ENCODE measurements at regions not wholly inside any gene's neighbourhood (a gene's known extent, or its start where the extent isn't known, plus 50 kb on each side); places are given as distances from the start of the nearest gene placed in this dataset.

GRCh38 chr10:2236876-2237275 is 499.6 kb upstream of the ADARB2 start:
- TF ChIP-seq CTCF (IDR thresholded peaks at IDR 0.05) (no peak), POLR2A (IDR thresholded peaks at IDR 0.05) (no peak)
- Histone ChIP-seq H3K4me1 (no peaks in the 10 kb centered on the region), H3K27ac (no peak overlapping the region), H3K27me3 (no peaks in the 10 kb centered on the region), H3K9me3 (no peaks in the 10 kb centered on the region), H3K36me3 (no peaks in the 10 kb centered on the region), H3K4me3 (no peak overlapping the region)
- DNase-seq = no peak

GRCh38 chr10:2232479-2232878 is 495.2 kb upstream of the ADARB2 start:
- H3K4me3 ChIP-seq = no peak overlapping the region
- no peak for DNase-seq
- TF ChIP-seq POLR2A (IDR thresholded peaks at IDR 0.05) (no peak), CTCF (IDR thresholded peaks at IDR 0.05) (no peak)
- no peaks in the 10 kb centered on the region for H3K9me3 ChIP-seq
- H3K36me3 ChIP-seq = no peaks in the 10 kb centered on the region
- no peak overlapping the region for H3K27ac ChIP-seq
- no peaks in the 10 kb centered on the region for H3K27me3 ChIP-seq
- H3K4me1 ChIP-seq = no peaks in the 10 kb centered on the region

- no peaks in the 10 kb centered on the region for H3K4me1 ChIP-seq
- no peaks in the 10 kb centered on the region for H3K36me3 ChIP-seq
- H3K27ac ChIP-seq = no peak overlapping the region
- H3K27me3 ChIP-seq = no peaks in the 10 kb centered on the region
- no peak for DNase-seq
- TF ChIP-seq POLR2A (IDR thresholded peaks at IDR 0.05) (no peak), CTCF (IDR thresholded peaks at IDR 0.05) (no peak)
- no peaks in the 10 kb centered on the region for H3K9me3 ChIP-seq
- no peak overlapping the region for H3K4me3 ChIP-seq
Measured at GRCh38 chr10:2230478-2230877, 493.2 kb upstream of the ADARB2 start.

GRCh38 chr10:2228320-2228901 is 491.1 kb upstream of the ADARB2 start:
- no peak overlapping the region for H3K4me3 ChIP-seq
- H3K9me3 ChIP-seq = no peaks in the 10 kb centered on the region
- H3K36me3 ChIP-seq = no peaks in the 10 kb centered on the region
- H3K27me3 ChIP-seq = no peaks in the 10 kb centered on the region
- DNase-seq = no peak
- no peaks in the 10 kb centered on the region for H3K4me1 ChIP-seq
- no peak overlapping the region for H3K27ac ChIP-seq
- no peak for TF ChIP-seq CTCF (IDR thresholded peaks at IDR 0.05)
- no peak for TF ChIP-seq POLR2A (IDR thresholded peaks at IDR 0.05)

- Histone ChIP-seq H3K36me3 (no peaks in the 10 kb centered on the region), H3K4me1 (no peaks in the 10 kb centered on the region), H3K27me3 (no peaks in the 10 kb centered on the region), H3K27ac (no peak overlapping the region), H3K4me3 (no peak overlapping the region), H3K9me3 (no peaks in the 10 kb centered on the region)
- TF ChIP-seq CTCF (IDR thresholded peaks at IDR 0.05) = no peak
- TF ChIP-seq POLR2A (IDR thresholded peaks at IDR 0.05) = no peak
- no peak for DNase-seq
Measured at GRCh38 chr10:2225609-2226008, 488.3 kb upstream of the ADARB2 start.
